ENCODE measurements at regions not wholly inside any gene's neighbourhood (a gene's known extent, or its start where the extent isn't known, plus 50 kb on each side); places are given as distances from the start of the nearest gene placed in this dataset.

GRCh38 chr6:139551376-139551775, 176.9 kb upstream of the CITED2 start:
- DNase-seq = no peak

- DNase-seq = no peak
These were observed 175.9 kb upstream of the CITED2 start for GRCh38 chr6:139550361-139550760.

GRCh38 chr6:139549561-139550070, 175.2 kb upstream of the CITED2 start:
- no peak for DNase-seq

GRCh38 chr6:139547804-139548203, 173.4 kb upstream of the CITED2 start:
- DNase-seq = no peak

GRCh38 chr6:139547122-139547776, 172.8 kb upstream of the CITED2 start:
- DNase-seq = no peak

- DNase-seq = no peak
These were observed 171.6 kb upstream of the CITED2 start for GRCh38 chr6:139546106-139546472.

GRCh38 chr6:139545206-139546105, 171.0 kb upstream of the CITED2 start:
- no peak for DNase-seq

GRCh38 chr6:139544701-139545057, 170.2 kb upstream of the CITED2 start:
- no peak for DNase-seq

- DNase-seq = no peak
These were observed 167.9 kb upstream of the CITED2 start for GRCh38 chr6:139542351-139542750.

- no peak for DNase-seq
These were observed 166.4 kb upstream of the CITED2 start for GRCh38 chr6:139540894-139541293.

GRCh38 chr6:139540276-139540675, 165.8 kb upstream of the CITED2 start:
- peak; percentile 46 for DNase-seq

GRCh38 chr6:139539852-139540251, 165.4 kb upstream of the CITED2 start:
- DNase-seq = no peak

GRCh38 chr6:139538366-139538765, 163.9 kb upstream of the CITED2 start:
- DNase-seq = no peak

- DNase-seq = no peak
These were observed 162.5 kb upstream of the CITED2 start for GRCh38 chr6:139536751-139537617.

GRCh38 chr6:139534472-139535115, 160.1 kb upstream of the CITED2 start:
- no peak for DNase-seq

GRCh38 chr6:139533573-139534471, 159.4 kb upstream of the CITED2 start:
- no peak for DNase-seq

GRCh38 chr6:139533171-139533570, 158.7 kb upstream of the CITED2 start:
- DNase-seq = no peak

GRCh38 chr6:139531148-139532115, 157.0 kb upstream of the CITED2 start:
- DNase-seq = peak; percentile 22

GRCh38 chr6:139530561-139530960, 156.1 kb upstream of the CITED2 start:
- no peak for DNase-seq

- DNase-seq = no peak
These were observed 155.0 kb upstream of the CITED2 start for GRCh38 chr6:139529420-139529819.

Data from stimulated activated CD4-positive, alpha-beta T cell treated with anti-CD3 and anti-CD28 coated beads, Interleukin-15, amount 100 ng/mL, for 24 hours (primary cell).